HG02943 (cell line): ENCODE measurements at regions not wholly inside any gene's neighbourhood (a gene's known extent, or its start where the extent isn't known, plus 50 kb on each side); places are given as distances from the start of the nearest gene placed in this dataset.

Source experiments
- ATAC-seq: cut with Tn5 transposase; IDR thresholded peaks from one replicate; pipeline ENCODE4 v1.9.1; 2021; ENCODE audit warnings: mild to moderate bottlenecking, low read depth, moderate library complexity; ENCODE audit not compliant: unreplicated experiment

GRCh38 chr10:120960725-120961124, 109.6 kb downstream of the WDR11 start:
- ATAC-seq, result no peak

DNA sequence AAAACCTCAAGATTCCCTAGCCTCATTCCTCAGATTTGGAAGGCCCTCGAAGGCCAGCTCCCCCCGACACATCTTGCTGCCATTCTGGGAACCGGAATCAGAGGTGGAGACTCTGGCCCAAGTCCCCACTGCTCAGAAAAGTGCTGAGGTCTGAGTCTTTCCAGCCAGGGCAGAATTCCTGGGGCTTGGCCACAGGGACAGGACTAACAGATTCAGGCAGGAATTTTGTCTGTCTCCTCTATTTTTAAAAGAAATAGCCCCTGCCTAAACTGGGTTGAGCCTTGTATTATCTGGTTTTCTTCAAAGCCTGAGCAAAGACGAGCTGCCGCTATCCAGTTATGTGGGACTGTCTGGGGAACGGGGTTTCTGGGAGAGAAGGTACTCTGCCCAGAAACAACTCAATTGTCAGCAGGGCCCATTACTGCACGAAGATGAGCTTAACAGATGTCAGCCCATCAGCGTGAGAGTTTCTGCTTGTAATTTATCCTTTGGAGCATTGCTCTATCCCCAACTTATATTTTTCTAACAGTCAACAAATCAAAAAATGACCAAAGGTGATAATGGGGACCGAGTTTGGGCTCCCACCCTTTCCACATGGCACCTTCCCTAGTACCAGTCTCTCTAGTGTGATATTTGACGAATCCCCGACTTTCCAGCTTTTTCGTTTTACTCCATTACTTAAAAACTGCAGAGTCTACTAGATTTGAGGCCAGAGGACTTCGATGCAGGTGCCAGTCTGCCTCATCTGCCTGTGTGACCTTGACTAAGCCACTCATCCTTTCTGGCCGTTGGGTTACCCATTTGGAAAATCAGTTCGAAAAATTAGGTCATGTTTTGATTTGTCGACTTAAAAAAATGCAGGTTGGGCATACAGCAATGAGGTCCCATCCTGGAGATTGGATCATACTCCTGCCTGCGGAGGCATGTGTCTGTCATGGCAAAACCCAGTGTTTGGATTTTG, 110.9 kb downstream of the WDR11 start:
- ATAC-seq, result no peak

- no peak for ATAC-seq
These were observed 111.8 kb downstream of the WDR11 start for GRCh38 chr10:120962756-120963593.

GRCh38 chr10:120963594-120964220, 112.5 kb downstream of the WDR11 start:
- no peak for ATAC-seq

DNA sequence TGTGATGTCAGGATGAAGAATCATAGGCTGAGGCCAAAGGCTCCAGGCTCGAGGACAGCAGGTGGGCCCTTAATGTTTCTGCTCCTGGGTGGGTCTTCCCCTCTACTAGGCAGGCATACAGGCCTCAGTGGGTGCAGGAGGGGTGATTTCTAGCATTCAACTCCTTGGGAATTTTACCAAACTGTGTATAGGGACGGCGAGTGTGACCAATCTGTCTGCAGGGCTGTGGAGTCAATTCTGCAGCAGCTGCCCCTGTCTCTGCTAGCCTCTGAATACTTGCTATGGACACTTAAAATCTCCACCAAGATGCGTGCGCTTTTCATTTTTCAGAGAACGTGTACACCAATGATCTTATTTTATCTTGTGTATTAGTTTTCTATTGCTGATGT, 115.5 kb downstream of the WDR11 start:
- no peak for ATAC-seq

GRCh38 chr10:120969219-120969645, 118.1 kb downstream of the WDR11 start:
- ATAC-seq, result peak; percentile 64

- ATAC-seq, result no peak
These were observed 119.7 kb downstream of the WDR11 start for GRCh38 chr10:120970595-120971529.

DNA sequence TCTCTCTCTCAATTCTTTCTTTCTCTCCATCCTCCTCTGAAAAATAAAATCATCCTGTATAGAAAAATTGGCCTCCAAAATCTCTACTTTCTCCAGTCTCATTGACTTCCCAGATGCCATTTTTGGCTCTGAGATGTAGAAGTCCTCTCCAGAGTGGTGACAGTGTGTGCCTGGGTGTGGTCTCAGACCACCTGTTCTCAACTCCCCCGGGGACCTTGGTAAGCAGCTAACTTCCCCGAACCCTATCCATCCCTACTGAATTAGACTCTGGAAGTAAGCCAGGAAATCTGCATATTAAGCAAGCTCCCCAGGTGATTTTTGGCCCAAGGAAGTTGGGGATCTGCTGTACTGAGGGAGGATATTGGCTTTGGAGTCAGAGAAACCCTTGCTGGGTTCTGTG, 120.5 kb downstream of the WDR11 start:
- no peak for ATAC-seq

- ATAC-seq, result no peak
These were observed 121.1 kb downstream of the WDR11 start for GRCh38 chr10:120972259-120972658.

GRCh38 chr10:120975072-120975867, 124.1 kb downstream of the WDR11 start:
- no peak for ATAC-seq

DNA sequence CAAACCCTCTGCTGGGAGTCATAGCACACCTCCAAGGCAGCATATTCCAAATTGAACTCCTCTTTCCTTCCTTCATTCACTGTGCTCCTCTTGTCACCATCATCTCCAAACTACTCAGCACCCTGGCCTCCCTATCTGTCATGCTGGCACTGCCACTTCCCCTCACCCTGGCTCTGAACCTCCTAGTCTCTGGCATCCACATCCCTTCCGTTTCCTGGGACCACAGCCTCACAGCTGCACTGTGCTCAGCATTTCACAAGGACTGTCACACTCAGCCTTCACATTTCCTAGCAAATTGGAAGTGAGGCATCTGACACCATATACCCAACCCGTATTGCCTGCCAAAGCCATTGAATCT, 124.7 kb downstream of the WDR11 start:
- ATAC-seq, result no peak

DNA sequence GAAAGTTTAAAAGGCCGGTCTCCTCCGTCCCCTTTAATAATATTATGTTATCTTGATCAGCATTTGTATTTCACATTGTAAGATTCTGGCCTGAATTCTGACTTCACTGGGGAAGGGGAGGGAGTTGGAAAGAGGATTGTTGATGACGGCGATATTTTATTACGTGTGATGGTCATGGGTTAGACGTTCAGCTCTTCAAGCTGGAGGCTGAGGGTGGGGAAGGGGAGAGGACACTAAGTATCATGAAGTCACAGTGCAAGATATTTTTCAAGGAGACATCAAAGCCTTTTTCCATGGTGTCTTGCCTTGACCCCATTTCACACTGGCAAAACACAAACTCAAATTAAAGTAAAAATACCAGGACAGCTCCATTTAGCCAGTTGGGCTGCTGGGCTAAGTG, 126.7 kb downstream of the WDR11 start:
- ATAC-seq, result no peak

DNA sequence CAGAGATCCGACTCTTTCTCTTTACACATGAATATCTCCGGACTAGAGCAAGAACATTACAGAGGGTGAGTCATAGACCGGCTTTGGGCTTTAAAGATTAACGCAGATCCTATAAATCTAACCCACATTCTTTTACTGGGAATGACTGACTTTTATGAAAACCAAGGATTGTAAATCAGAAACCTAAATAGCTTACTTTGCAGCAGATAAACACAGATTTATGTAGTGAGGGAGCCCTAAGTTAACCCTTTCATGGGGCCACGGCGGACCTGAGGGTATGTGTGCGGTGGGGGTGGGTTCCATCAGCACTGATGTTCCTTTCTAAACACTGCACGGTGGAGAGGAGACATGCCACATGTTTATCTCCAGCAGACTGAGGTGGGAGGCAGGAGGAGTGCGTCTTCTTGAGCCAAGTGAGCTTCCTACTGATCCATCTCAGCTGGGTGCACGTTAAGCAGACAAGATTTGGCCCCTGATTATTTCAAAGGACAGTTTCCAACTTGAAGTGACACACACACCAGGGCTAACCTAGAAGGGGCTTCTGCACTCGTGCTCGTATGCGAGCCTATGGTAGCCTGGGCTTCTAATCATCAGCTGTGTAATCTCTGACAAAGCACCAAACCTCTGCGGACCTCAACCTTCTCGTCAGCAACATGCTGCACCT, 127.6 kb downstream of the WDR11 start:
- ATAC-seq, result no peak

DNA sequence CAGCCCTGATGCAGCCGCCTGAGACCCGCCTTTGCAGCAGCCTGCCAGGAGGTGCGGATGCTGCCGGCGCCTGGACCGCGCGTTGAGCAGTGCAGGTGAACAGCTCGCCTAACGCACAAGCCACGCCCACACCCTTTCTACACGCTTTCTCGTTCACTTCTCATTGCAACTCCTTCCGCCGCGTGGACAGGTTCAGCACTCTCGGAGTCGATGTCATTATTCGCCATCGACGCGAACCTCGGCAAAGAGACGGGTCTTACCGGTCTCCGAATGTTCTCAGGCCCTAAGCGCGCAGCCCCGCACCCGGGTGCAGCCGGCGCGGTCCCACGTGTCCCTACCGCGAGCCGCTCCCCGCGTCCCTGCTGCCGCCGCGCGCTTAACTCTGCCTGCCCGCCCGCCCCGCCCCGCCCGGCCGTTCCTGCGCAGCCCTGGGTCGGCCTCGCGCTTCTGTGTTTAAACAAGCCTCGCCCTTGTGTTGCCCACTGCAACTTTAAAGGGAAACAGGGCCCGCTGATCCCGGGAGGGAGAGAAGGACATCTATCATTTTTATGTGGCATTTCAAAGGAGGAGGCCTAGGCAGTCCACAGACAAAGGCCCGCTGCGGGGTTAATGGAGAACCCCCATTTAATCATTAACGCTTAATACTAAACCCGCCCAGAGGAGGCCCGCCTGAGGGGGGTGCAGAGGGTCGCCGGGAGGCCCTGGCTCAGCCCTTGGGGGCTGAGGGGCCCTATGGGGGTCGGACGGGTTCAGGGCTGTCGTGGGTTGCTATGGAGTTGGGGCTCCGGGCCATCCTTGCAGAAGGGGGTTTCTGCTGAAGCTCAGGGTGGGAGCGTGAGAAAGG, 128.5 kb downstream of the WDR11 start:
- ATAC-seq, result no peak

GRCh38 chr10:120980279-120981255, 129.4 kb downstream of the WDR11 start:
- no peak for ATAC-seq

GRCh38 chr10:120981601-120982391, 130.6 kb downstream of the WDR11 start:
- no peak for ATAC-seq
